Activated naive CD4-positive, alpha-beta T cell treated with anti-CD3 and anti-CD28 coated beads, Interleukin-2, amount 50 U/mL, for 24 hours (primary cell): ENCODE measurements at regions not wholly inside any gene's neighbourhood (a gene's known extent, or its start where the extent isn't known, plus 50 kb on each side); places are given as distances from the start of the nearest gene placed in this dataset.

Experiments
- H3K27ac Mint-ChIP-seq: one replicate; pipeline ENCODE4 v1.8.0; 2021; ENCODE audit warnings: mild to moderate bottlenecking, mixed read lengths
- H3K27me3 Mint-ChIP-seq: one replicate; pipeline ENCODE4 v1.8.0; 2021; ENCODE audit warnings: mixed read lengths
- H3K36me3 Mint-ChIP-seq: one replicate; pipeline ENCODE4 v1.8.0; 2021; ENCODE audit warnings: mixed read lengths
- H3K4me1 Mint-ChIP-seq: one replicate; pipeline ENCODE4 v1.8.0; 2021; ENCODE audit warnings: mixed read lengths
- H3K4me3 Mint-ChIP-seq: one replicate; pipeline ENCODE4 v1.8.0; 2021; ENCODE audit warnings: mild to moderate bottlenecking, mixed read lengths
- H3K9me3 Mint-ChIP-seq: one replicate; pipeline ENCODE4 v1.8.0; 2021; ENCODE audit warnings: mixed read lengths

DNA sequence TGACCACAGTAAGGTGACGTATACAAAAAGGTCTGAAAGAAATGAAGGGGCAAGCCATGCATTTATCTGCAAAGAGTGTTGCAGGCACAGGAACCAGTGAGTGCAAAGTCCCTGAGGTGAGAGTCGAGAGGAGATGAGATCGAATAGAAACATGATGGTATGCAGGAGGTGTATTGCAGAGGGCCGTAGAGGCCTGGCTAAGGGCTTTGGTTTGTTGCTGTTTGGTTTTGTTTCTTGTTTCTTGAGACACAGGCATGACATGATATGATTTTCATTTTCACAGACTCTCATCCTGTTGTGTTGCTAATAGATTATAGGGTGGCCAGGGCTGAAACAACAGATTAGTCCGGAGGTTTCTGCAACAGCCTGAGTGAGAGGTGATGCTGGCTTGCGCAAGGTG lies 80.4 kb downstream of the HSPH1 start:
- H3K4me3 Mint-ChIP-seq = no peak overlapping the region
- no peaks in the 10 kb centered on the region for H3K9me3 Mint-ChIP-seq
- no peak overlapping the region for H3K27ac Mint-ChIP-seq
- peaks cover 6% of the 10 kb centered on the region for H3K27me3 Mint-ChIP-seq
- no peaks in the 10 kb centered on the region for H3K36me3 Mint-ChIP-seq
- peaks cover 4% of the 10 kb centered on the region for H3K4me1 Mint-ChIP-seq

GRCh38 chr13:31074756-31075155 lies 86.9 kb downstream of the HSPH1 start:
- Mint-ChIP-seq H3K4me1 (peaks cover 9% of the 10 kb centered on the region), H3K4me3 (no peak overlapping the region), H3K27ac (no peak overlapping the region), H3K36me3 (no peaks in the 10 kb centered on the region), H3K9me3 (no peaks in the 10 kb centered on the region), H3K27me3 (peaks cover 5% of the 10 kb centered on the region)

GRCh38 chr13:31073859-31074718 lies 87.6 kb downstream of the HSPH1 start:
- H3K27ac Mint-ChIP-seq = no peak overlapping the region
- H3K4me3 Mint-ChIP-seq = no peak overlapping the region
- H3K36me3 Mint-ChIP-seq = no peaks in the 10 kb centered on the region
- H3K9me3 Mint-ChIP-seq = no peaks in the 10 kb centered on the region
- peaks cover 9% of the 10 kb centered on the region for H3K4me1 Mint-ChIP-seq
- peaks cover 5% of the 10 kb centered on the region for H3K27me3 Mint-ChIP-seq

GRCh38 chr13:31072041-31072440 lies 89.7 kb downstream of the HSPH1 start:
- H3K36me3 Mint-ChIP-seq = no peaks in the 10 kb centered on the region
- H3K9me3 Mint-ChIP-seq = no peaks in the 10 kb centered on the region
- H3K27ac Mint-ChIP-seq = no peak overlapping the region
- H3K27me3 Mint-ChIP-seq = peaks cover 5% of the 10 kb centered on the region
- peaks cover 9% of the 10 kb centered on the region for H3K4me1 Mint-ChIP-seq
- H3K4me3 Mint-ChIP-seq = no peak overlapping the region

DNA sequence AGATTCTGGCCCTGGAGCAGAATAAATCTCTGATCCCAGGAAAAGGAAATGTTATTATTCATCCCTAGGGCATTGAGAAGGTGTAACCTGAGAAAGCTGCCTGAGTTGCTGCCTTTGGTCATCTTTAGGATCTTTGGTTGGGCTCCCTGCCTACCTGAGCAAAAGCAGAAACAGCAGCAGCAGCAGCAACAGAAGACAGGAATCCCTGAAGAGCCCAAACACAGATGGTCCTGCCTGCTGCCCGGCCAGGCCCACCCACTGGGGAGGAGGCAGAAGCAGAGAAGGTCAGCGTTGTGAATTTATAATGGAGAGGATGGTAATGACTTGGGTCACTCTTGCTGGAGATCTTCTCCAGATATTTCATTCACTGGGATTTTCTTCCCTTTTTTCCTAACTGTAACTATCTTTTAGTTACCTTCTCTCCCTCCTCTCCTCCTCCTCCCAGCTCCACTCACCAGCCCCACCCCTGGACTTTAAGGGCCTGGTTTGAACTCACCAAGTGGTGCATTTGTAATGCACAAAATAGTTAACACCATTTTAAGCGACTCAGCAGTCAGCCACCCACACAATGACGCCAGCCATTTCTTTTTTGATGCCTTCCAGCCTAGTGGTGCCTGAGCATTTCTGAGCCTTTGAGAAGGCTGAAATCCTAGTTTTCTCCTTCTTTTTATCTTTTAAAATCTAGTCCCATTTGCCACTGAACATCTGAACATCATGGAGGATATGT lies 91.7 kb downstream of the HSPH1 start:
- no peak overlapping the region for H3K27ac Mint-ChIP-seq
- H3K4me3 Mint-ChIP-seq = no peak overlapping the region
- H3K36me3 Mint-ChIP-seq = no peaks in the 10 kb centered on the region
- H3K27me3 Mint-ChIP-seq = no peaks in the 10 kb centered on the region
- peaks cover 6% of the 10 kb centered on the region for H3K4me1 Mint-ChIP-seq
- H3K9me3 Mint-ChIP-seq = no peaks in the 10 kb centered on the region

DNA sequence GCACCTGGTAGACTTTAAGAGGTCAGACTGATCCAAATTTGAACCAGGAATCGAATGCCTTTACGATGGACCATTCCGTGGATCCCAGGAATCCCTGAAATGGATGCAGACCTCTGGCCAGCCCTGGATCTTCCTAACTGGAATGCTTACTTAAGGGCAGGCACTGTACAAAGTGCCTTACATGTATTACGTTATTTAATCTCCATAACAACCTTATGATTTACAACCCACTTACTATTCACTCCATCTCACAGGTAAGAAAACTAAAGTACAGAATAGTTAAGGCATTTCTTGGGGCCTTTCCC lies 93.6 kb downstream of the HSPH1 start:
- no peaks in the 10 kb centered on the region for H3K4me1 Mint-ChIP-seq
- H3K27ac Mint-ChIP-seq = no peak overlapping the region
- peaks cover 4% of the 10 kb centered on the region for H3K9me3 Mint-ChIP-seq
- H3K4me3 Mint-ChIP-seq = no peak overlapping the region
- H3K27me3 Mint-ChIP-seq = peaks cover 2% of the 10 kb centered on the region
- no peaks in the 10 kb centered on the region for H3K36me3 Mint-ChIP-seq

- Mint-ChIP-seq H3K4me3 (no peak overlapping the region), H3K27ac (no peak overlapping the region), H3K4me1 (no peaks in the 10 kb centered on the region), H3K27me3 (peaks cover 2% of the 10 kb centered on the region), H3K9me3 (peaks cover 4% of the 10 kb centered on the region), H3K36me3 (no peaks in the 10 kb centered on the region)
Measured at GRCh38 chr13:31067416-31068118, 94.1 kb downstream of the HSPH1 start.

- H3K36me3 Mint-ChIP-seq = no peaks in the 10 kb centered on the region
- no peak overlapping the region for H3K4me3 Mint-ChIP-seq
- H3K9me3 Mint-ChIP-seq = peaks cover 4% of the 10 kb centered on the region
- no peaks in the 10 kb centered on the region for H3K4me1 Mint-ChIP-seq
- H3K27me3 Mint-ChIP-seq = peaks cover 2% of the 10 kb centered on the region
- H3K27ac Mint-ChIP-seq = no peak overlapping the region
Measured at GRCh38 chr13:31064636-31065035, 97.1 kb downstream of the HSPH1 start.

- Mint-ChIP-seq H3K36me3 (no peaks in the 10 kb centered on the region), H3K27ac (no peak overlapping the region), H3K4me3 (no peak overlapping the region), H3K27me3 (peaks cover 2% of the 10 kb centered on the region), H3K9me3 (peaks cover 4% of the 10 kb centered on the region), H3K4me1 (no peaks in the 10 kb centered on the region)
Measured at GRCh38 chr13:31063772-31064171, 97.9 kb downstream of the HSPH1 start.

GRCh38 chr13:31060655-31061054 lies 101.0 kb downstream of the HSPH1 start:
- no peak overlapping the region for H3K4me3 Mint-ChIP-seq
- H3K9me3 Mint-ChIP-seq = peaks cover 4% of the 10 kb centered on the region
- H3K27ac Mint-ChIP-seq = no peak overlapping the region
- H3K36me3 Mint-ChIP-seq = no peaks in the 10 kb centered on the region
- H3K4me1 Mint-ChIP-seq = no peaks in the 10 kb centered on the region
- peaks cover 2% of the 10 kb centered on the region for H3K27me3 Mint-ChIP-seq

DNA sequence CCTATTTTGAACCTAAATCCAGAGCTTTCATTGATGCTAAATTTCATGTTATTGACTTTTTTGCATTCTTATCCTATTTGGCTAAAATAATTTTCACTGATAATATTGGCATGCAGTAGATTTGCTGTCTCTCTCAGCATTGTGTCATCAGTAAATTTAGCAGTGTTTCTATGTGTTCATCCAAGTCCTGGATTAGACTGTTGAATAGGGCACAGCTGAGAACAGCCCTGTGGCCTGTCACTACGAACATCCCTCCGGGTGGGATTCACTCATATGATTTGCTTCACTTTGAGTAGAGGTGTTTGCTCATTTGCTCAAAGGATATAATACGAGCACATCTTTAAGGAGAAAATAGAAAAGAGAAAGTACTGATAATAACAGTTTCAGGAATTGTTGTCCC lies 101.5 kb downstream of the HSPH1 start:
- Mint-ChIP-seq H3K36me3 (no peaks in the 10 kb centered on the region), H3K27ac (no peak overlapping the region), H3K4me3 (no peak overlapping the region), H3K27me3 (peaks cover 2% of the 10 kb centered on the region), H3K4me1 (no peaks in the 10 kb centered on the region), H3K9me3 (peaks cover 4% of the 10 kb centered on the region)

DNA sequence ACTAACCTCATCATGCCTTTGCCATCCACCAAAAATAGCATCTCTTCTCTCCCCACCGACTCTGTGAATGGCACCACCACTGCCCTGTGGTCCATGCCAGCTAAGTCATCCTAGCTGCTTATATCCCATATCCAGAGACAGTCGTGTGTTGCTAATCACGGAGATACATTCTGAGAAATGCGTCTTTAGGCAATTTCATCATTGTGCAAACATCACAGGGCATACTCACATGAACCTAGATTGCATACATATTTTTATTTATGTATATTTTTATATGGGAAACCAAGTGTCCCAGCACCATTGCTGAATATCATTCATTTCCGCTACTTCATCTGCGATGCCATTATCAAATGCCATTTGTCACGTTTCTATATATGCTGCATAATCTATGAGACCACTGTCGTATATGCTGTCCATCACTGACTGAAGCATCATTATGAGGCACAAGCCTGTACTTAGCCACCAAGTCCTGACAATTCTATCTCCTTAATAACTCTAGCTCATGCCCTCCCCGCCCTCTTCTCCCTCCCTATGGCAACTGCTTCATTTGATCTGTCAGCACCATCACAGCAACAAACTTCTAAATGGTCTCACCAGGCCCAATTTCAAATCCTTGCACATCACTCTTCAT lies 104.2 kb downstream of the HSPH1 start:
- H3K27ac Mint-ChIP-seq = no peak overlapping the region
- no peaks in the 10 kb centered on the region for H3K27me3 Mint-ChIP-seq
- no peaks in the 10 kb centered on the region for H3K36me3 Mint-ChIP-seq
- H3K9me3 Mint-ChIP-seq = no peaks in the 10 kb centered on the region
- H3K4me1 Mint-ChIP-seq = no peaks in the 10 kb centered on the region
- H3K4me3 Mint-ChIP-seq = no peak overlapping the region

DNA sequence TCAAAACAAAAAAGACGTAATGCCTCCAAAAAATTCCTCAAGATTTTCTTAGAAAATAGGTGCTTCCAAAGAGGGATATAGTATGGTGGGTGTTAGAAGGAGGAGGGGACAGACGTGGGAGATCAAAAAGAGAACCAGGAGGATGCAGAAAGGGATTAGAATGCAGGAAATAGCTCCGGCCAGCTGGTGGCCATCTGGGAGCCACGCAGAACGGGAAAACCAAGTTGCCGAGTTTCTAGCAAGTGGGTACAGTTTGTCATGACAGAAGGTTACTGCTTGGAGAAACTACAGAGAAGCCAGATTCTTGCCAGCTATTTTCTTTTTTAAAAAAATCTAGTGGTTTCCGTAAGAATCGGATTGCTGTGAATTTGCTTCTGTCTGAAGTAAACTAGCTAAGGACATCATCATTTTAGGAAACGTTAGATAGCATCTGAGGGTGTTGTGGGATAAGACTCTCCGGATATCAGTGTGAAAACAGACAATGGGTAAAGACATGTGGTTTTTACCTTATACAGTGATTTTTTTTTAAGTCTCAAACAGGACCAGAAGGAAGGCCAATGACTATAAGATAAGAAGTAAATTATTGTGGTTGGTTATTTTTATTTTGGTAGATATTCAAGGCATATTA lies 104.9 kb downstream of the HSPH1 start:
- Mint-ChIP-seq H3K36me3 (no peaks in the 10 kb centered on the region), H3K27ac (no peak overlapping the region), H3K4me3 (no peak overlapping the region), H3K27me3 (no peaks in the 10 kb centered on the region), H3K4me1 (no peaks in the 10 kb centered on the region), H3K9me3 (no peaks in the 10 kb centered on the region)

DNA sequence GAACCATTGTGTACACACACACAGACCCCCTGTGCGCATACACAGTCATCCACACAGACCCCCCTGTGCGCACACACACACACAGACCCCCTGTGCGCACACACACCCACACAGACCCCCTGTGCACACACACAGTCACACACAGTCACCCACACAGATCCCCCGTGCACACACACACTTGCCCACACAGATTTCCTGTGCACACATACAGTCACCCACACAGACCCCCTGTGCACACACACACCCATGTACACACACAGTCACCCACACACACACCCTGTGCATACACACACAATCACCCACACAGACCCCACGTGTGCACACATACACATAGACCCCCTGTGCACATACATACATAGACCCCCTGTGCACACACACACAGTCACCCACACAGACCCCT lies 106.1 kb downstream of the HSPH1 start:
- H3K4me3 Mint-ChIP-seq = no peak overlapping the region
- no peaks in the 10 kb centered on the region for H3K9me3 Mint-ChIP-seq
- H3K27me3 Mint-ChIP-seq = no peaks in the 10 kb centered on the region
- H3K27ac Mint-ChIP-seq = no peak overlapping the region
- no peaks in the 10 kb centered on the region for H3K36me3 Mint-ChIP-seq
- no peaks in the 10 kb centered on the region for H3K4me1 Mint-ChIP-seq

DNA sequence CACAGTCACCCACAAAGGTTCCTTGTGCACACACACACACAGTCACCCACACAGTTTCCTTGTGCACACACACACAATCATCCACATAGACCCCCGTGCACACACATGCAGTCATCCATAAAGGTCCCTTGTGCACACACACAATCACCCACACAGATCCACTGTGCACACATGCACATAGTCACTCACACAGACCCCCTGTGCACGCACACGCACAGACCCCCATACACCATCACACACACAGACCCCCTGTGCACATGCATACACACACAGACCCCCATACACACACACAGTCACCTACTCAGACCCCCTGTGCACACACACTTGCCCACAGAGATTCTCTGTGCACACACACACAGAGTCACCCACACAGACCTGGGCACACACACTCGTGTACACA lies 107.1 kb downstream of the HSPH1 start:
- Mint-ChIP-seq H3K4me3 (no peak overlapping the region), H3K27me3 (no peaks in the 10 kb centered on the region), H3K9me3 (no peaks in the 10 kb centered on the region), H3K27ac (no peak overlapping the region), H3K4me1 (no peaks in the 10 kb centered on the region), H3K36me3 (no peaks in the 10 kb centered on the region)
